ENCODE measurements at regions not wholly inside any gene's neighbourhood (a gene's known extent, or its start where the extent isn't known, plus 50 kb on each side); places are given as distances from the start of the nearest gene placed in this dataset.

- Mint-ChIP-seq H3K36me3 (ENCODE audit: insufficient read depth, unreplicated experiment) (no peaks in the 10 kb centered on the region), H3K4me3 (ENCODE audit: low read depth, unreplicated experiment) (no peak overlapping the region), H3K27me3 (ENCODE audit: unreplicated experiment) (peaks cover 14% of the 10 kb centered on the region), H3K9me3 (ENCODE audit: low read depth, unreplicated experiment) (peaks cover 8% of the 10 kb centered on the region), H3K27ac (ENCODE audit: unreplicated experiment) (no peak overlapping the region), H3K4me1 (ENCODE audit: low read depth, unreplicated experiment) (no peaks in the 10 kb centered on the region)
- BruUV-seq (replicated peaks): no TSS peak
- intact Hi-C loops (cut with micrococcal nuclease; ENCODE audit: unreplicated experiment): no loop called here
- CTCF ChIA-PET: interaction anchor here (0.8 kb wide), 1 partner anchor 443 kb away, joined by 3 read pairs; no protein-coding TSS in a partner anchor
- TF ChIP-seq, protein P1, sequence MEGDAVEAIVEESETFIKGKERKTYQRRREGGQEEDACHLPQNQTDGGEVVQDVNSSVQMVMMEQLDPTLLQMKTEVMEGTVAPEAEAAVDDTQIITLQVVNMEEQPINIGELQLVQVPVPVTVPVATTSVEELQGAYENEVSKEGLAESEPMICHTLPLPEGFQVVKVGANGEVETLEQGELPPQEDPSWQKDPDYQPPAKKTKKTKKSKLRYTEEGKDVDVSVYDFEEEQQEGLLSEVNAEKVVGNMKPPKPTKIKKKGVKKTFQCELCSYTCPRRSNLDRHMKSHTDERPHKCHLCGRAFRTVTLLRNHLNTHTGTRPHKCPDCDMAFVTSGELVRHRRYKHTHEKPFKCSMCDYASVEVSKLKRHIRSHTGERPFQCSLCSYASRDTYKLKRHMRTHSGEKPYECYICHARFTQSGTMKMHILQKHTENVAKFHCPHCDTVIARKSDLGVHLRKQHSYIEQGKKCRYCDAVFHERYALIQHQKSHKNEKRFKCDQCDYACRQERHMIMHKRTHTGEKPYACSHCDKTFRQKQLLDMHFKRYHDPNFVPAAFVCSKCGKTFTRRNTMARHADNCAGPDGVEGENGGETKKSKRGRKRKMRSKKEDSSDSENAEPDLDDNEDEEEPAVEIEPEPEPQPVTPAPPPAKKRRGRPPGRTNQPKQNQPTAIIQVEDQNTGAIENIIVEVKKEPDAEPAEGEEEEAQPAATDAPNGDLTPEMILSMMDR (IDR thresholded peaks at IDR 0.05; ENCODE audit: unreplicated experiment): no peak
- no peak for DNase-seq
Observed at GRCh38 chrX:40188573-40189417, 91.0 kb upstream of the BCOR start.

- no peaks in the 10 kb centered on the region for H3K4me1 Mint-ChIP-seq (ENCODE audit: low read depth, unreplicated experiment)
- TF ChIP-seq, protein P1 (IDR thresholded peaks at IDR 0.05; ENCODE audit: unreplicated experiment): no peak
- CTCF ChIA-PET: no interaction called here
- no peaks in the 10 kb centered on the region for H3K36me3 Mint-ChIP-seq (ENCODE audit: insufficient read depth, unreplicated experiment)
- H3K27me3 Mint-ChIP-seq (ENCODE audit: unreplicated experiment): peaks cover 14% of the 10 kb centered on the region
- DNase-seq: no peak
- no peak overlapping the region for H3K4me3 Mint-ChIP-seq (ENCODE audit: low read depth, unreplicated experiment)
- BruUV-seq (replicated peaks): no TSS peak
- H3K27ac Mint-ChIP-seq (ENCODE audit: unreplicated experiment): no peak overlapping the region
- peaks cover 9% of the 10 kb centered on the region for H3K9me3 Mint-ChIP-seq (ENCODE audit: low read depth, unreplicated experiment)
- intact Hi-C loops (cut with micrococcal nuclease; ENCODE audit: unreplicated experiment): no loop called here
Observed at GRCh38 chrX:40184968-40185367, 87.2 kb upstream of the BCOR start.

GRCh38 chrX:40182615-40183014 is 84.9 kb upstream of the BCOR start:
- peaks cover 11% of the 10 kb centered on the region for H3K9me3 Mint-ChIP-seq (ENCODE audit: low read depth, unreplicated experiment)
- H3K27me3 Mint-ChIP-seq (ENCODE audit: unreplicated experiment): peaks cover 1% of the 10 kb centered on the region
- H3K4me1 Mint-ChIP-seq (ENCODE audit: low read depth, unreplicated experiment): peaks cover under 1% of the 10 kb centered on the region
- intact Hi-C loops (cut with micrococcal nuclease; ENCODE audit: unreplicated experiment): no loop called here
- BruUV-seq (replicated peaks): no TSS peak
- TF ChIP-seq, protein P1 (IDR thresholded peaks at IDR 0.05; ENCODE audit: unreplicated experiment): no peak
- no peak overlapping the region for H3K27ac Mint-ChIP-seq (ENCODE audit: unreplicated experiment)
- H3K36me3 Mint-ChIP-seq (ENCODE audit: insufficient read depth, unreplicated experiment): no peaks in the 10 kb centered on the region
- CTCF ChIA-PET: no interaction called here
- no peak overlapping the region for H3K4me3 Mint-ChIP-seq (ENCODE audit: low read depth, unreplicated experiment)
- DNase-seq: no peak

DNA sequence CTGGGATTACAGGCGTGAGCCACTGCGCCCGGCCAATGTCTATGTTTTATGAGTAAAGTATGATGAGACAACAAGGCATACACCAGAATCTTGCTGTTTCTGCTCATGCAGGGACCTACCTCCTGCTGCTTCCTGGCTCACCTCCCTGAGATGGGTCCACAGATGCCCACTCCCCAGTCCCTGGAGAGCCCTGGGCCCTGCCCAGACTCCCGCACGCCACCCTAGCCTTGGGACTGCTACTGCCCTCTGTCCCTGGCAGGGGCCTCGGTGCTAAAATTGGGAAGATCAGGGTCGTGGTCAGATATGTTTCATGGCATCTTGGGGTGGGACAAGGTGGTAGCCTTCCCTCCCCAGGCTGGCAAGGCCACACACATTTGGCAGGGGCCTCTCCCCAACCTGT is 84.3 kb upstream of the BCOR start:
- no TSS peak for BruUV-seq (replicated peaks)
- H3K4me1 Mint-ChIP-seq (ENCODE audit: low read depth, unreplicated experiment): peaks cover 5% of the 10 kb centered on the region
- intact Hi-C loops (cut with micrococcal nuclease; ENCODE audit: unreplicated experiment): no loop called here
- CTCF ChIA-PET: no interaction called here
- TF ChIP-seq, protein P1 (IDR thresholded peaks at IDR 0.05; ENCODE audit: unreplicated experiment): no peak
- no peaks in the 10 kb centered on the region for H3K27me3 Mint-ChIP-seq (ENCODE audit: unreplicated experiment)
- H3K9me3 Mint-ChIP-seq (ENCODE audit: low read depth, unreplicated experiment): peaks cover 11% of the 10 kb centered on the region
- no peak for DNase-seq
- H3K27ac Mint-ChIP-seq (ENCODE audit: unreplicated experiment): no peak overlapping the region
- H3K36me3 Mint-ChIP-seq (ENCODE audit: insufficient read depth, unreplicated experiment): peaks cover under 1% of the 10 kb centered on the region
- no peak overlapping the region for H3K4me3 Mint-ChIP-seq (ENCODE audit: low read depth, unreplicated experiment)
